Transverse colon (tissue), 4 donors: ENCODE measurements at regions not wholly inside any gene's neighbourhood (a gene's known extent, or its start where the extent isn't known, plus 50 kb on each side); places are given as distances from the start of the nearest gene placed in this dataset.
A peak's percentile ranks its signal among the peaks of the same experiment; 100 is the strongest.

Experiments used
- DNase-seq: peaks from one replicate; pipeline ENCODE4 v3.0.0-alpha.2; 2019
- H3K27ac ChIP-seq, 4 donors: fragments of 200-600 bp; sonication (generic); 2 replicates each; pipeline ENCODE4 v1.5.1; 2016 to 2018; ENCODE audit warnings: inconsistent platforms in 4 of 4
- H3K27me3 ChIP-seq: fragments of 200-600 bp; sonication (generic); 2 replicates; pipeline ENCODE4 v1.5.1; 2017; ENCODE audit warnings: inconsistent platforms
- H3K36me3 ChIP-seq, 4 donors: fragments of 200-600 bp; sonication (generic); 2 replicates each; pipeline ENCODE4 v1.5.1; 2017 to 2019; ENCODE audit warnings: inconsistent platforms in 4 of 4
- H3K4me1 ChIP-seq, 4 donors: fragments of 200-600 bp; sonication (generic); 2 replicates each; pipeline ENCODE4 v1.5.1; 2017 to 2020; ENCODE audit warnings: inconsistent platforms in 4 of 4
- H3K4me3 ChIP-seq, 4 donors: fragments of 200-600 bp; sonication (generic); 1 replicate in 1 of 4; 2 replicates in 3 of 4; pipeline versions ENCODE4 v1.5.1 to v1.6.1; 2017 to 2019; ENCODE audit warnings: inconsistent platforms in 4 of 4
- H3K9me3 ChIP-seq, 2 donors: fragments of 200-600 bp; sonication (generic); 2 replicates each; pipeline ENCODE4 v1.5.1; 2017 to 2019; ENCODE audit warnings: inconsistent platforms in 2 of 2
- EP300 ChIP-seq: sonication (generic); formaldehyde crosslinking; IDR thresholded peaks from one replicate; pipeline ENCODE4 v1.6.1; 2017; ENCODE audit warnings: antibody characterized with exemption, low read depth
- POLR2A ChIP-seq: fragments of 450-650 bp; IDR thresholded peaks from one replicate; pipeline ENCODE4 v1.6.1; 2016; ENCODE audit warnings: antibody characterized with exemption, mild to moderate bottlenecking, moderate library complexity
- POLR2AphosphoS5 ChIP-seq, 3 donors: sonication (generic); formaldehyde crosslinking; IDR thresholded peaks; one replicate each; pipeline ENCODE4 v1.6.1; 2016; ENCODE audit warnings: antibody characterized with exemption in 3 of 3
- WGBS, 2 donors: methylation state at CpG; one replicate each; pipeline ENCODE4 v1.1.5; 2018; ENCODE audit warnings: low coverage in 1 of 2; 5-methylcytosine and 5-hydroxymethylcytosine counted together
- in situ Hi-C, 4 donors: fragments of 200-750 bp; cut with MboI; loops; one replicate each; pipeline versions ENCODE4 v1.15.0 to v1.15.1; 2017; ENCODE audit warnings: low sequenced_read_pairs in 3 of 4, low pct_ligation_motif_present in 1 of 4, low pct_unique_long_range_greater_than_20kb in 1 of 4
- intact Hi-C: fragments of 100-400 bp; cut with DNase I; formaldehyde crosslinking; loops from one replicate; pipeline ENCODE4 v1.15.1; 2023; ENCODE audit warnings: low total_unique reads
- TF ChIP-seq, protein P1 (sequence below), 5 experiments: fragments of 200-600 bp in 3 of 5; fragments of 450-650 bp in 2 of 5; sonication (generic) in 3 of 5; IDR thresholded peaks; 1 replicate in 2 of 5; 2 replicates in 3 of 5; pipeline ENCODE4 v1.5.1; 2016 to 2017; ENCODE audit warnings: antibody characterized with exemption in 5 of 5, inconsistent platforms in 3 of 5, mild to moderate bottlenecking in 2 of 5, moderate library complexity in 1 of 5

- Histone ChIP-seq H3K27me3 (no peaks in the 10 kb centered on the region), H3K4me3 (no peak overlapping the region), H3K4me1 (peaks cover 0 to 54% (median 10%) of the 10 kb centered on the region in 4 donors), H3K27ac (peak overlapping the region in 1 of 4 donors; percentile 16), H3K36me3 (no peaks in the 10 kb centered on the region), H3K9me3 (no peaks in the 10 kb centered on the region)
- in situ Hi-C loops (no loop called here), intact Hi-C loops (no loop called here)
- no peak for DNase-seq
- TF ChIP-seq EP300 (no peak), POLR2AphosphoS5 (IDR thresholded peaks at IDR 0.05) (no peak), POLR2A (no peak)
- TF ChIP-seq, protein P1, sequence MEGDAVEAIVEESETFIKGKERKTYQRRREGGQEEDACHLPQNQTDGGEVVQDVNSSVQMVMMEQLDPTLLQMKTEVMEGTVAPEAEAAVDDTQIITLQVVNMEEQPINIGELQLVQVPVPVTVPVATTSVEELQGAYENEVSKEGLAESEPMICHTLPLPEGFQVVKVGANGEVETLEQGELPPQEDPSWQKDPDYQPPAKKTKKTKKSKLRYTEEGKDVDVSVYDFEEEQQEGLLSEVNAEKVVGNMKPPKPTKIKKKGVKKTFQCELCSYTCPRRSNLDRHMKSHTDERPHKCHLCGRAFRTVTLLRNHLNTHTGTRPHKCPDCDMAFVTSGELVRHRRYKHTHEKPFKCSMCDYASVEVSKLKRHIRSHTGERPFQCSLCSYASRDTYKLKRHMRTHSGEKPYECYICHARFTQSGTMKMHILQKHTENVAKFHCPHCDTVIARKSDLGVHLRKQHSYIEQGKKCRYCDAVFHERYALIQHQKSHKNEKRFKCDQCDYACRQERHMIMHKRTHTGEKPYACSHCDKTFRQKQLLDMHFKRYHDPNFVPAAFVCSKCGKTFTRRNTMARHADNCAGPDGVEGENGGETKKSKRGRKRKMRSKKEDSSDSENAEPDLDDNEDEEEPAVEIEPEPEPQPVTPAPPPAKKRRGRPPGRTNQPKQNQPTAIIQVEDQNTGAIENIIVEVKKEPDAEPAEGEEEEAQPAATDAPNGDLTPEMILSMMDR (IDR thresholded peaks at IDR 0.05) = no peak
These were observed 754.5 kb downstream of the SATB2 start for GRCh38 chr2:198703281-198703680.

GRCh38 chr2:198702796-198703195 lies 754.9 kb downstream of the SATB2 start:
- in situ Hi-C loops = no loop called here
- Histone ChIP-seq H3K27ac (peak overlapping the region in 2 of 4 donors; percentile 16 to 17), H3K27me3 (no peaks in the 10 kb centered on the region), H3K36me3 (no peaks in the 10 kb centered on the region), H3K4me3 (no peak overlapping the region), H3K4me1 (peaks cover 0 to 59% (median 12%) of the 10 kb centered on the region in 4 donors), H3K9me3 (no peaks in the 10 kb centered on the region)
- DNase-seq = no peak
- TF ChIP-seq, protein P1 (IDR thresholded peaks at IDR 0.05) = no peak
- TF ChIP-seq POLR2AphosphoS5 (IDR thresholded peaks at IDR 0.05) (no peak), EP300 (no peak), POLR2A (no peak)
- intact Hi-C loops = no loop called here

DNA sequence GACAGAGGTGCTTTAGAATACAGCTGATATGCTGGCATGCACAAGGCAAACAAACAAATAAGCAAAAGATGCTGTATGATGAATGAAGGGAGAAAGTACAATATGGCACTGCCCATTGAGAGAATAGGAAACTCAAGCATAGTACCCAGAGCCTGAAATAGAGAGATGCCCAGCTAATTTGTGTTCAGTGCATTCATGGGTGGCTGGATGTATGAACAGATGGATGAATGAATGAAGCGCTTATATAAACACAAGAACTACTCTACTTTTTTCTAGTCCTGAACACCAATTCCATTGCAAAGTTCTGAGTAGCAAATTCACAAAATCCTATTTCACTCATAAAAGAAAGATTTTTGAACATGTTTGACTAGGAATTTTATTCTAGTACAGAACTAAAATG lies 756.3 kb downstream of the SATB2 start:
- no peak for DNase-seq
- no peak for TF ChIP-seq POLR2AphosphoS5 (IDR thresholded peaks at IDR 0.05)
- no peak for TF ChIP-seq EP300
- TF ChIP-seq, protein P1 (IDR thresholded peaks at IDR 0.05) = no peak
- no peak for TF ChIP-seq POLR2A
- Histone ChIP-seq H3K27ac (no peak overlapping the region), H3K36me3 (no peaks in the 10 kb centered on the region), H3K27me3 (no peaks in the 10 kb centered on the region), H3K4me1 (peaks cover 0 to 57% (median 15%) of the 10 kb centered on the region in 4 donors), H3K4me3 (no peak overlapping the region), H3K9me3 (no peaks in the 10 kb centered on the region)
- intact Hi-C loops = no loop called here
- WGBS, 2 donors = 89 to 100% methylated on average over 1 of the region's 1 CpG
- in situ Hi-C loops = no loop called here

- intact Hi-C loops (no loop called here), in situ Hi-C loops (no loop called here)
- Histone ChIP-seq H3K27ac (no peak overlapping the region), H3K9me3 (no peaks in the 10 kb centered on the region), H3K4me1 (peaks cover 0 to 51% (median 18%) of the 10 kb centered on the region in 4 donors), H3K4me3 (no peak overlapping the region), H3K27me3 (no peaks in the 10 kb centered on the region), H3K36me3 (no peaks in the 10 kb centered on the region)
- no peak for TF ChIP-seq POLR2AphosphoS5 (IDR thresholded peaks at IDR 0.05)
- TF ChIP-seq EP300 = no peak
- TF ChIP-seq POLR2A = no peak
- TF ChIP-seq, protein P1 (IDR thresholded peaks at IDR 0.05) = no peak
- DNase-seq = no peak
- WGBS, 2 donors = 86% methylated on average over 1 of the region's 1 CpG
These were observed 757.4 kb downstream of the SATB2 start for GRCh38 chr2:198700319-198700718.
